HG03280 (cell line): ENCODE measurements at regions not wholly inside any gene's neighbourhood (a gene's known extent, or its start where the extent isn't known, plus 50 kb on each side); places are given as distances from the start of the nearest gene placed in this dataset.
"Not testable (repeated sequence)": the region's sequence is repeated elsewhere in the genome, so short reads cannot be mapped to it uniquely, and the experiment has no call there.

ENCODE experiments used
- ATAC-seq: cut with Tn5 transposase; IDR thresholded peaks from one replicate; pipeline ENCODE4 v1.9.1; 2021; ENCODE audit warnings: mild to moderate bottlenecking, moderate library complexity; ENCODE audit not compliant: unreplicated experiment

DNA sequence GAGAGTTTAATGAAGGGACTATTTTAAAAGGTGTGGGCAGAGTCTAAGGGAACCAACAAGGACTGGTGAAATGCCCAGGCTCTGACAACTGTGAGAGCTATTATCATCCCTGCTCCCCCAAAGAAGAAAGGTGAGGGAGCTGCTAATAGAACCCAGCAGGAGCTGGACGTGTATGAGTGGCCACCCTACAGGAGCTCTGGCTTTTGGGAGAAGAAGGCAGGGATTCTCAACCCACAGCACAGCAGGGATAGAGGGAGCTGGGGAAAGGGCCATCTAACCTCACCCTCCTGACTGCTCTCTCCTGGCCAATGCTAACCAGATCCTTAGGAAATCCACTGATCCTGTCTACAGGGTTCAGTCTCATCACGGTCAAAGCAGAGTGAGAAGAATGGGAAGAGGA, 57.1 kb downstream of the GRIN2B start:
- ATAC-seq: no peak

DNA sequence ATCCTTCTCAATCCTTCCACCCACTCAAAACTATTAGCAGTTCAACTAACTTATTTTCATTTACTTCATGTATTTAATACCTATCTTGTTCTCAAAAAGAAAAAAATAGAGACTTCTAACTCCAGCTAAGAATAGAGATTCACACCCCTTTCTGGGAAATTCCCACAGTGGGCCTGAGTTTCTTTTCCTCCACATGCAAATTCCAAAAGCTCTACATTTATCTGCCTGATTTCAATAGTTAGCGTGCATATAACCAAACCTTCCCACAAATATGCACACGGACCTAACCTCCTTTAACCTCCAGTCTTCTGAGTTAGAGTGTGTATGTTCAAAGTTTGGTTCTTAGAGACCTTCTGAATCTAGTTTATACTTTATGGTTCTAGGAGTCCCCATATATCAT, 62.5 kb downstream of the GRIN2B start:
- no peak for ATAC-seq

DNA sequence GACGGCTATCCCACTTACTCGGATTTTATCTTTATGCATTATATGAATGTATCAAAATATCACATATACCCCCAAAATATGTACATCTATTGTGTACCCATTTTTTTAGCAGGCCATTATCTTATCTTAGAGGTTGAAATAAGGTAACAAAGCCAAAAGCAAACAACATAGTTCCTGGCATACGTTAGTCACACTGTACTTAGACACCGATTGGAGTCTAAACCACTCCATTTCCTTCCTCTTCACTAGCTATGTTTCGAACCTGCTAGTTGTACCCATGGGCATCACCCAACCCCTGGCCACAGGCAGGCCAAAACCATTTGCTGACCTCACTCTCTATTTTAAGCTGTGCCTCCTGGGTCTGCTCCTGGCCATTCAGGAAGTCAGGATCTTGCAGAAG, 66.3 kb downstream of the GRIN2B start:
- ATAC-seq: no peak

- no peak for ATAC-seq
These were observed 68.0 kb downstream of the GRIN2B start for GRCh38 chr12:13913371-13913770.

DNA sequence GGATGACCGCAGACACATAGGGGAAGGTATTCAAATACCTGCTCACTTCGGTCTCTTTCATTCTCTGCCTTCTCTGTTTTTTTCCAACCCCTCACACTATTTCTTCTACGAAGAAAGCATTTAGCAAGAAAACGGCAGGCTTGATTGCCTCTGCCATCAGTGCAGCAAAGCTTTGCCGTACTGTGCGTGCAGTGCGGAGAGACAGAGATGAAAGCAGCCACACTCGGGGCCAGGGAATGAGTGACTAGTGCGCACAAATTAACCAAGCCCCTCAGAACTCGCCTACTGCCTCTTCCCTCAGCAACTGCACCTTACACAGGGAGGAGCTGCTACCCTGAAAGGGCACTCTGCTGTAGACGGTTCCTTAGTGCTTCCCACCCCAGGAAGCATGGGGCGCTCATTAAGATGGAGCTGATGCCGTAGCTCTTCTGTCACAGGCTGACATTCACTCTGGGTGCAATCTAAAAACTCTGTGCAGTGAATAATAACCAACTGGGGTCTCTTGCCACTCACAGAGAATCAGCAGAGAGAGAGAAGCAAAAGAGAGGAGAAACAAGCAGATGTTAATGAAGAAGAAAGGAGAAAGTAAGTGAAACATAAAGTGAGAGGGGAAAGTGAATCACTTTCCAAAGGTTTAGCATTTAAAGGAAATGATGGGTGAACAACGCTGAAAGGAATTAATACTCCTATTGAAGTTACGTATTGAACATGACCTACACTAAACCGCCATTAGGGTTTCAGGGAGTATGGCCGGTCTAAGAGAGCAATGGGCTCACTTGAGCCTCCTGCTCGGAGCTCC, 69.4 kb downstream of the GRIN2B start:
- no peak for ATAC-seq

GRCh38 chr12:13905794-13906193, 75.6 kb downstream of the GRIN2B start:
- no peak for ATAC-seq

- no peak for ATAC-seq
These were observed 80.7 kb downstream of the GRIN2B start for GRCh38 chr12:13900718-13901117.

- ATAC-seq: not testable (repeated sequence)
These were observed 83.0 kb downstream of the GRIN2B start for GRCh38 chr12:13898387-13898786.

- ATAC-seq: no peak
These were observed 83.6 kb downstream of the GRIN2B start for GRCh38 chr12:13897811-13898210.

DNA sequence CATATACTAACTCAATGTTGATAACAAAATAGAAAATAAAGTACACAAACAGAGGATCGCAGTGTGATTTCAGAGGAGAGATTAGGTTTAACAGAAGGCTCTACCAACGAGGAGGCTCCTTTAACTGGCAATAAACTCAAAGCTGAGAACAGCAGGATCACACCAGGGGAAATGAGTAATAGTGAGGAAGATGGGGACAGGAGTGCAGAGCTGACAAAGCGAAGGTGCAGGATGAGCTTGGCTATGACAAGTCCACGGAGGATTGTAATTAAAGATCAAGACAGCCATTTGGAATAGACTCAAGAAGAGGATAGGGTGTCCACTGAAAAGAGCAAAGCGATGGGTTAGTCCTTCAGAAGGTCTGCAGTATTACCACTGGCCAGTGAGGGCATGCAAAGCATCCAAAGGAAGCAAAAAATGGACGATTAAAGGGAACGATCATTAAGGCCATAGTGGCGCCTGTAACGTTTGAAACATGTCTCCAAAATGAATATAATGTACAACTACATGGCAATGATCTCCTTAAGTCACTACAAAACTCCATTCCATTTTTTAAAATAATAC, 85.3 kb downstream of the GRIN2B start:
- no peak for ATAC-seq

GRCh38 chr12:13891902-13892301, 89.5 kb downstream of the GRIN2B start:
- no peak for ATAC-seq

DNA sequence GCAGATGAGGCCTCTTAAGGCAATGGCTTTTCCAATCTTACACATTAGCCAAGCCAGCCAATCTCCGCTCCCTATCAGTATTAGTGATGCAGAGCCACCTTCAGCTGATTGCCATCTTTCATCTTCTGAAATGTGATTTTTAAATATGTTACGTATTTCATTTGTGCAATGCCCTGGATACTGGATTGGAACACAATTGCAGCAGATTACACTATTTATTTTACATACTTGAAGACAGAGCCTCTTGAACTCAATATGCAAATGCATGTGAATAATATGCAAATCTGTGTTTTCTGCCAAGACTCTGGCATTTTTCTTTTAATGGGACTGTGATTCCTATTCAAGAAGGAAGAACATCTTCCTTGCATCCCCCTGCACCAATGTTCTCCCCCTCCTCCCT, 90.5 kb downstream of the GRIN2B start:
- no peak for ATAC-seq

- ATAC-seq: no peak
These were observed 93.5 kb downstream of the GRIN2B start for GRCh38 chr12:13887779-13888388.

- ATAC-seq: no peak
These were observed 99.2 kb downstream of the GRIN2B start for GRCh38 chr12:13882176-13882575.

GRCh38 chr12:13880613-13881012, 100.8 kb downstream of the GRIN2B start:
- no peak for ATAC-seq

- no peak for ATAC-seq
These were observed 105.7 kb downstream of the GRIN2B start for GRCh38 chr12:13875744-13876143.

DNA sequence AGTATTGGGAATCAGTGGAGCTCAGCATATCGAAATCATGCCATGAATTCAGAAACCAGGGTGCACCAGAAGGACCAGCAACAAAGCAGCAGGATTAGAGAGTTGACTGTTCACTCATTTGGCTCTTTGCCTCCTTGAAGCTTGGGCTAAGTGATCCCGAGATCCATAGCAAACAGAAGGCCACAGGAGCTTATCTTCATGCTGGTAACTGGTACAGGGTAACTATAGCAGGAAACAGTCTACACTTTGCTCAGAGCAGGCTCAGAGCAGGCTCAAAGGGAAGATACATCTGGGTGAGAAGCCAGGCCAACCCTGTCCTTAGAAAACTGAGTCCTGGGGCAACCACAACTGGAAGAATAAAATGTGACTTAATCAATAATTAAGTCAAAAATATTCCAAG, 111.1 kb downstream of the GRIN2B start:
- no peak for ATAC-seq

DNA sequence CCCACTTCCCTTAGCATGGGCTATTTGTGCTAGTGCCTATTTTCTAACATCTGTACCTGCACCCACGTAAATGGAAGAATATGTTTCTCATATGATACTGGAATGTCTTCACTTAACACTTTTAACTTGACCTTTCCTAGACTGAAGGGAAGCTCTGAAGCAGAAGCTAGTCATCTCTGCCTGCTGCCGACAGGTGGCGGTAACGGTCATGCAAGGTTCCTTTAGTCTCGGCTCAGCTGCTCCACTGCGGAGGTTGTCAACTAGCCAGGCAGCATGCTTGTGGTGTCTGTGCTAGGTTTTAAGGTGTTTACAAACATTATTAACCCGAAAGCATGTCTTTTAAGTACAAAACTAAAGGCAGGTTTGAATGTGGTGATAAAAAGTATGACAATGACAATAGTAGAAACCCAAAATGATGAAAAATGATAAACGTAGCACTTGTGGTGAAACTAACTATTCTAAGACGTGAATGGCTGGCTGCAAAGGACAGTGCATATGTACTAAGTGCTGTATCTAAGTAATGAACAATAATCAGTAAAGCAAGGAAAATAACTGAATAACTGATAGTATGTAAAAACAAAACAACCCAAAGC, 117.2 kb downstream of the GRIN2B start:
- ATAC-seq: peak; percentile 90

DNA sequence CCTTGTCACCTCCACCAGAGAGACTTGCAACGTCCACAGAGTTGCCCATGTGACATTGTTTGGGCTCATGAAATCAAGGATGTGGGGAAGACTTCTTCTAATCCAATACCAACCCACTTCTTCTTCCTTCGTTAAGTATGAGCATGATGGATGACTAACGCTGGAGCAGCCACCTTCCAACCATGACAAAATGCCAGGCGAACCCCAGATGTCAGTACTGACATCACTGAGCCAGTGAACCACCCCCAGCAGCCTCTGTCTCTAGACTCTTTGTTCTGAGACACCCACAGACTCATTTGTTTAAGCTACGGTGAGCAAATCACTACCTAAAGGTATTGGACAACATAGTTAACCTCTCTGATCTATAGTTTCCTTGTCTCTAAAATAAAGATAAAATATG, 123.7 kb downstream of the GRIN2B start:
- ATAC-seq: no peak

- ATAC-seq: no peak
These were observed 127.9 kb downstream of the GRIN2B start for GRCh38 chr12:13853471-13853870.

- no peak for ATAC-seq
These were observed 129.6 kb downstream of the GRIN2B start for GRCh38 chr12:13851828-13852227.

DNA sequence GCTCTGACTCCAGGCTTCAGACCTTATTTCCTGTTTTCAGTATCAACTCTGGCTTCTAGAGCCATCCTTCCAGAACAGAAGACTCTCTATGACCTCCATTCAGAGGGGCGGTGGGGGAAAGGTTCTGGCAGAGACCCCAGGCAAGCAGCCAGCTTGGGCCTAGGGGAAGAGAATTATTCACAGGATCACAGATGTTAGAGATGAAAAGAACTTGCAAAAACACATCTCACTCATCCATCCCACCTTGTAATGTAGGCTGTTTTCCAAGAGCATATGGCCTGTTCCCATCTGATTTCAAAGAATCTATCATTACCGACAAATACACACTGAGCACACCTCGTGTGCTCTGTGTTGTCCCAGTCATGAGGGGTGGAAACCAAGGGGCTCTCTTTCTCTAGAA, 131.9 kb downstream of the GRIN2B start:
- ATAC-seq: no peak
